NCI-H748 (cell line): ENCODE measurements at regions not wholly inside any gene's neighbourhood (a gene's known extent, or its start where the extent isn't known, plus 50 kb on each side); places are given as distances from the start of the nearest gene placed in this dataset.
A peak's percentile ranks its signal among the peaks of the same experiment; 100 is the strongest.
"Not testable (repeated sequence)": the region's sequence is repeated elsewhere in the genome, so short reads cannot be mapped to it uniquely, and the experiment has no call there.

Experiments used
- DNase-seq: peaks from one replicate; lab custom pipeline; 2025; ENCODE audit not compliant: unreplicated experiment; lab: John Stamatoyannopoulos, UW

DNA sequence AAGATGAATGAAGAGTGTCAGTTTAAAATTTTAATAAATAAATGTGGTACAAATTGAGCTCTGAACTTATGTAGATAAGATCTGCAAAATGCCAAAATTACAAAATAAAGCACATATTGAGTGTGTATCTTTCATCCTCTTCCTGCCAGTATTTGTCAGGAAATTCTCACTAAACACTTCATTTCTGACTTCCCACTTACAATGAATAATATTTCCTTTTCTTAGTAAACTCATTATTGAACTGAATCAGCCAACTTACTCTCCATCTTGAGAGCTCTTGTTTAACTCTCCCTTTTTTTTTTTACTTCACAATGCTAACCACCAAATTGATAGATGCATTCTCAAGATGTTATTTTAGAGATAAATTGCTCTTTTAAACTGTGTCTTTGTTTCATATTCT lies 1230.2 kb downstream of the JRKL start:
- DNase-seq = no peak

DNA sequence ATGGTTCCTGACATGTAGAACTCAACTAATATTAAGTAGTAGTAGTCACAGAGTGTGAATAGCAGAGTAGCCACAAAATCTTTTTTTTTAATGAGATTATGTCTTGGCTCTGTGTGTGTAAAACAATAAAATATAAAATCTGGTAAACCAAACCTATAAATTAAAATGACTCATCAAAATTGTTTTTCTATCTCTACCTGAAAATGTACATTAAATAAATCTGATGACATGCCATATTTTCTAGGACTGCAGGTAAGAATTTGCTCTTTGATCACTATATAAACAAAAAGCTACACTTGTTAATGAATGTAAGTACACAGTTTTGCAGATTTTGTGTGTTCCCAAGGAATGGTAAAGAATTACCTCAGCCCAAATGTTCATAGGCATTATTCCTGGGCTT lies 1231.5 kb downstream of the JRKL start:
- no peak for DNase-seq

DNA sequence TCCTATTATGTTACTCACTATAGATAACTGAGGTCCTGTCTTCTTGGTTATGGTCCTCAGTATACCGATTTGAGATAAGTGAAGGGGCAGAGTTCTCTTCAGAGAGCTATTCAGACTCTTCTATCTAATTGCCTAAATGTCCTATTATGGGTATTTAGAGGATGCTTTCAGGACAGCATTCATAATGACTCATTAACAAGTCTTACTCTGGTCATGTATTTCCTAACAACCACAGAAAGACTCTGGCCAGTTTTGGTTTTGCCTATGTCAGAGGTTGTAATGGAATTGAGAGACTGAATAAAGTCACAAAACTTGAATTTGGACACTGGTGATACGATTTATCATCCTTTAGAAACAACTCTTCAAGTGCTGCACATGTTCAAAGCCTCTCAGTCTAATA lies 1233.0 kb downstream of the JRKL start:
- no peak for DNase-seq

DNA sequence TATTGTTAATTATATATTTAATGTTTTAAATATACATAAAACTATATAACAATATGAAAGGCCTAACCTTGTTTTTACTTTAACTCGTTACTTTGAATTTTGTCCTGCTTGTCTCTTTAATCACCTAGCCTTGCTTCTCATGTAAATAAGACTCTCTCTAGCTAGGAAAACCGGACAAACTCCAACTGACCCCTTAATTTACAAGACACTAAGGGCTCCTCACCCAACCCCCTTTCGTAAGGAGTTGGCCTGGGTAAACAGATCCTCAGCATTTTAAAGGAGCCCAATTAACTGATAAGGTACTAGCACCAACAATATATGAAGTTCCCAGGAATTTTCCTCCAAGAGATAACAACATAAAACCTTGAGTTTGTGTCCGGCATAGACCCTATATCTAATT lies 1246.9 kb downstream of the JRKL start:
- DNase-seq = not testable (repeated sequence)

DNA sequence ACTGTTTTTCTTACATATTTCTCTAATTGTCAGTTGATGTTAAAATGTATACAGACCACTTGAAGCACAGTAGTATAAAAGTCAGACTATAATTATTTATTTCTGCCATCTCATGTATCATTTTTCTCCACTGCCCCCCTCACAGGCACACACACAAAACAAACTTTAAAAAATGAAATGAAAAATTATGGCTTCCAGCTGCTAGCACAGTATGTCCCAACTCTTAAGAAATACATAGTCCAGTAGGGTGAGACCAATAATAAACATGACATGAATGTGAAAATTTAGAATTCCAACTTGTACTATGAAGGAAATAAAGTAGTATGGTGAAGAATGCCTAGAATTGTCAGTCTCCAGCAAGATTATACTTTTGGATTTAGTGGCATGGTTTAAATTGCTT lies 1247.9 kb downstream of the JRKL start:
- no peak for DNase-seq

DNA sequence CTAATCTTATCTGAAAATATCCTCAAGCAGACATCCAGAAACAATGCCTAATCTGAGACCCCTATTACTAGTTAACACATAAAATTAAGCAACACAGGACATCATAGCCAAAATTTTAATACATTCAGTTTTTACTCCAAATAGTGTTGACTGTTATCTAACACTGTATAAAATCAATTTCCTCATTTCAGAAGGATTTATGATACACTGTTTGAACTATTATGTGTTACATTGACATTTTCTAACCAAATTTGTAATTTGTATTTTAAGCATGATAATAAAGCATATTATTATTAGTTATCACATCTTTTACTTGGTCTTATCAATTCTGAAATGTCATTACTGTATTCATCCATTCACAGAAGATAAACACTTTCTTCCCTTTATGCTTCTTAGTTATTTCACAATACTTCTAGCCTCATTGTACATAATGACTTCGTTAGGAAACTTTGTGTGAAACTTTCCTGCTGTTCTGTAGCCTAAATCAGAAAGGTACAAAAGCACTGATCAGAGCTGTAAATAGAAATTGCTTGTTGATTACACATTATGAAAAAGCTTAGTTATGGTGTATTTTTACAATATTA lies 1248.9 kb downstream of the JRKL start:
- DNase-seq = no peak

DNA sequence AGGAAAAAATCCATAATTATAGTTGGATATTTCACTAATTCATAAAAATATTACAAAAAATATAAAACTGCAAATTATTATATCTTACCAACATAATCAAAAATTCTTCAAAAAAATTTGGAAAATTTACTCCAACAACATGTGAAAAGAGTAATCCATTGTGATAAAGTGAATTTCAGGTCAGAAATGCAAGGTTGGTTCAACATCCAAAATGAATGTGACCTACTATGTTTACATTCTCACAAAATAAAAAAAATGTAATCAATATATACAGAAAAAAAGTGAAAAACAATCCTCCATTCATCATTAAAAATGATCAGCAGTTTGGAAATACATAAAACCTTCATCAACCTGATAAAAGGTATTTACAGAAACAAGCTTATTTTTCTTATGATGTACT lies 1252.2 kb downstream of the JRKL start:
- no peak for DNase-seq

DNA sequence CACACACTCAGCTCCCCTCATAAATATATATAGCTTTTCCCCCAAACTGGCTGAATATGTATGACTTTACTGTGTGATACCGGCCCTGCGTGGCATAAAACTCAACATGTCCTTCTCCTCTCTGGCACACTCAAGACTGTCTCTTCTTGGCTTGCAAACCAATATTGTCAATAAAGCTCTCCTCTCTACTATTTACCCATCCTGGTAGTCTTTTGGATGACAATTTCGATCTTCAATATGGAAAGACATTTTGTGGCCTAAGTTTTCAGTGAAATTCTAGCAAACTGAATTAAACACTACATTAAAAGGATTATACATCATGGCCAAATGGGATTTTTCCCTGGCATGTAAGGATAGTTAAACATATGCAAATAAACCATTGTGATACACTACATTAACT lies 1255.9 kb downstream of the JRKL start:
- DNase-seq = no peak

DNA sequence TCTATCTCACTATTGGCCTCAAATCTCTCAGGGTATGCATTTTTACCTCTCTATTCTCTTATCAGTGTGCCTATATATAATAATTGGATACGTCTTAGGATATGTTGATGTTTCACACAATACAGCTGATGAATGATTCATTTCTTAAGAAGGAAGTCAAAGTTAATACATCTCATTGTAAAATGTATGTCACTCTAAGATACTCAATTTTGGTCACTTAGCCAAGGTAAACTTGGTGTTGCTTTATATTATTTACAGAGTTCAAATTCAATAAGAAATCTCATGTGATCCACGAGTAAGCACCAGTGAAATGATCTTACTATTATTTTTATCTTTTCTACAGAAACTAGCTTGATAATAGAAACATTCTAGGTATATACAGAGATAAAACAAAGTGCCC lies 1266.5 kb downstream of the JRKL start:
- DNase-seq = no peak

DNA sequence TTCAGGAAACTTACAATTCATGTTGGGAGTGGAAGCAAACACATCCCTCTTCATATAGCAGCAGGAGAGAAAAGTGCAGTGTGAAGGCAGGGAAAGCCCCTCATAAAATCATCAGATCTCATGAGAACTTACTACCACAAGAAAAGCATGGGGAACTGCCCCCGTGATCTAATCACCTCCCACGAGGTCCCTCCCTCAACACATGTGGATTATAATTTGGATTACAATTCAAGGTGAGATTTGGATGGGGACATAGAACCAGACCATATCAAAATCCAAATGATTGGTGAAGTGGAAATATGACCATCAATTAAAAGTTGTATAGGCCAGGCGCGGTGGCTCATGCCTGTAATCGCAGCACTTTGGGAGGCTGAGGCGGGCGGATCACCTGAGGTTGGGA lies 1268.0 kb downstream of the JRKL start:
- no peak for DNase-seq

DNA sequence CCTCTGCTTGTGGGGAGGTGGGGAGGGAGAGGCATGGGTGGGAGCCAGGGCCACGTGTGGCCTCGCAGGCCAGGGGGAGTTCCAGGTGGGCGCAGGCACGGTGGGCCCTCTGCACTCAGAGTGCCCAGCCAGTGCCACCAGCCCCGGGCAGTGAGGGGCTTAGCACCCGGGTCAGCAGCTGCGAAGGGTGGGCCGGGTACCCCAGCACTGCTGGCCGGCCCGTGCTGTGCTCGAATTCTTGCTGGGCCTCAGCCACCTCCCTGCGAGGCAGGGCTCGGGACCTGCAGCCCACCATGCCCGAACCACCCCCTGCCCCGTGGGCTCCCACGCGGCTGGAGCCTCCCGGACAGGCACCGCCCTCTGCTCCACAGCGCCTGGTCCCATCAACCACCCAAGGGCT lies 1277.2 kb downstream of the JRKL start:
- no peak for DNase-seq

DNA sequence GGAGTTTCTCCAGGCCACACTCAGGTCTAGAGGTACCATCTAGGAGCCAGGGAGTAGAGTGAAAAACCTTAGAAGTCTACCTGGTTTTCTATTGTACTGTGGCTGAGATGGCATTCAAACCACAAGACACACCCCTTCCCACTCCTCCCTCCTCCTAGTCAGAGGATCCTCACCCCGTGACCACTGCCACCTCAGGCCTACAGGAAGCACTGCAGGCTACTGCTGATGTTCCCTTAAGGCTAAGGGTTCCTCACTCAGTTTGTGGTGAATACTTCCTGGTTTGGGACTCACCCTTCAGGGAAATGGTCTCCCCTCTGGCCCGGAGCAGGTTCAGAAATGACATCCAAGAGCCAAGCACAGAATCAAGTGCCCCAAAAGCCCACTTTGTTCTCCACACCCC lies 1293.9 kb downstream of the JRKL start:
- DNase-seq = peak; percentile 0

DNA sequence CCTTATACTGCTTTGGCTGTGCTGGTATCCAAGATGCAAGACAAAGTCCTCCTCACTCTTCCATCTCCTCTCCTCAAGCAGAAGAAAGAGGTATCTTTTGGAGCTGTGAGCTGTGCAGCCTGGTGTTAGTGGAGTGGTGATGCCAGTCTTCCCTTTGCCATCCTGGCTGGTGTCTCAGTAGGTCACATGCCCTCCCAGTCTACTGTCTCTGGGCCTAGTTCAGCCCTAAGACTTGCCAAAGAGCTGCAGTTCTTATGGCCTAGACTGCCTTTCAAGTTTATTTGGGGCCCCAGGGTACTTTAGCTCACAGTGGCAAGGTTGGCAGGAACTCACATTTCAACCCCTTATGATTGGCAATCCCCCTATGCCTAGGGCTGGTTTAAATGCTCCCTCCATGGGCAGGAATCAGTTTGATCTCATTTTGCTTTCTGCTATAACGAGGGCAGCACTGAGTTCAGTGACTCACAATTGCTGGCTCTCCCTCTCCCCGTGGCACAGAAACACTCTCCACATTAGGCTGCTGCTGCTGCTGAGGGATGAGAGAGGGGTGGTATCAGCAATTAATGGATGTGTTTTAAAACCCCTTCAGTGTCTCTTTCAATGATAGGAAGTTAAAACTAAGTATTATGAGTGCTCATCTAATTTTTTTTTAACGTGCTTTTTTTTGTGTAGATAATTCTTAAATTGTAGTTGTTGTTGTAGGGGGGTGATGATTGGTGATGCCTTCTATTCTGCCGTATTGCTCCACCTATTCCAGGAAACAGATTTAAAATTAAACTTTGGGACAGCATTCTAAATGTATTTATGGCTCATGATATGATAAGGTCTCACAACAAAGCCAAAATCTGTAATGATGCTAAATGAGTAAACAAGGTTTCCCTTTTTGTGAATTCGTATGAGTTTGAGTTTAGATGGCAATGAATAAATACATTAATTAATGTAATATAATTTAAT lies 1295.0 kb downstream of the JRKL start:
- DNase-seq = no peak

DNA sequence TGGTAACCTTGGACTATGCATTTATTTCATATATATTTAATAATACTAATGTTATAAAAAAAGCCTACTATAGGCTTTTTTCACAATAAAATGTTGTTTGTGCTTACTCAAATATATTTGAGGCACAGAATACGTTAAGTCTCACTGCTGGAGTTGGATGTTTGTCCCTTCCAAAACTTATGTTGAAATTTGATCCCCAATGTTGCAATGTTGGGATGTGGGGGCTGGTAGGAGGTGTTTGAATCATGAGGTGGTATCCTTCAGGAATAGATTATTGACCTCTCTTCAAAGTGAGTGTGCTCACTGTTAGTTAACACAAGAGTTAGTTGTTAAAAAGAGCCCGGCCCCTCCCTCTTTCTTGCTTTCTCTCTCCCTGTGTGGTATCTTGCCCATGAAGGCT lies 1295.9 kb downstream of the JRKL start:
- no peak for DNase-seq

DNA sequence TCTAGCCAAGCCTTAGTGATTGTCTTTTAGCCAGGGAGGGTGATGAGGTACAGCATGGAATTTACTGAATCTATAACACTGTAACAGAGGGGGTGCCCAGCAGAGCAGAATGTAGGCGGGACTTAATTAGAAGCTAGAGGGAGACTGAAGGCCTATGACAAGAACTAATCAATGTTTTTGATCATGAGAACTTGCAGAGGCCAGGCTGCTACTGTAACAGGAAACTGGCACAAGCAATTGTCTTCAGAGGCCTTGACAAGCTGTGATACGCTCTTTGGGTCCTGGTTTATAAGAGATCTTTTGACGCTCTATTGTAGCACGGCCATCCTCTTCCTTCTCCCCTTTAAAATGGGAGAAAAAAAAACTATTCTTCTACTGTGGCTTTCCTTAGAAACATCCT lies 1297.3 kb downstream of the JRKL start:
- DNase-seq = no peak

DNA sequence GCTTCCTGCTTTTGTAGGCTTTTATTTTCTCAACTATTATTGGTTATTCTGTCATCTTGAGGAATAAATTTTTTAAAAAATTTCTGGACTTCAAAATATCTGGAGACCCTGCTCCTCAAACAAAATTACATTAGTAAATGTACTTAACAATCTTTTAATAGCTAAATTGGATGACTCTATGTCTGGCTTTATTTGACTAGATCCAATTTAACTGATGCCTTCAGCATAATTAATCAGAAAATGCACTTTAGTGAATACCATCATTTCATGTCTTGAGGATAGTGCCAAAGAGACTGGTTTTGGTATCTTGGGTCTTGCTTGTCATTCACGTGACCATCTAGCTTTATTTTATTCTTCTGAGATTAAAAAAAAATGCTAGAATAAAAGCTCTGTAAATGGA lies 1301.2 kb downstream of the JRKL start:
- no peak for DNase-seq

DNA sequence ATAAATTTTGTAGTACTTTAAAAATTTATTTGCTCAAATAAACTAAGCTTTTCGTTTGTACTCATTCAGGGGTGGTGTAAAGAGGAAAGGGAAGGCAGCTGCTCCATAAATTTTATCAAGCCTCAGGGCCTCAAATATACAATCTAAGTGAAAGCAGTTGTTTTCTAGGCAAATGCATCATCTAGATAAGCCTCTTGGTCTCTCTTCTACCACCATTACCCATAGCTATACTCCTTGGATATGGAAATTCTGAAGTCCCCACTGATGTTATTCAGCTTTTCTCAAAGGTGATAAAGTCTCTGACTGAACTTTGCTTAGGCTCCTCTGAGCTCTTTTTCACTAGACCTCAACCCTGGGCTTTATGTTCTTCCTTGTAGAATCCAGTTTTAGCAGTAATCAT lies 1313.1 kb downstream of the JRKL start:
- no peak for DNase-seq

DNA sequence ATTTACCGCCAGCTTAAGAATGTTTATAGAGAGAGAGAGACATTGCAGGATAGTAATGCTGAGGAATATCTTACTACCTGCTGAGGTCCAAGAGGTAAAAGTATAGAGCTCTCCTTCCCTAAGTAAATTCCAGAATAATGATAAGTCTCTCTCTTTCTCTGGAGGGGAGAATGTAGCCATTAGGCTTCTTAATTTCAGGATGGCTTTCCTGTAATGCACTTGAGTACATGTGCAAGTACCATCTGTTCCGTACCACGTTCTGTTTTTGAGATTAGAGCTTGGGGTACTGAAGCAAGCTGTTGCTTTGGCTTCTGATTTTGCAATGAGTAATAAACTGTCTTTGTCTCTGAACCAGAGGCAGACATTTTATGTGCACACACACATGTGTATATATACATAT lies 1314.0 kb downstream of the JRKL start:
- DNase-seq = no peak

DNA sequence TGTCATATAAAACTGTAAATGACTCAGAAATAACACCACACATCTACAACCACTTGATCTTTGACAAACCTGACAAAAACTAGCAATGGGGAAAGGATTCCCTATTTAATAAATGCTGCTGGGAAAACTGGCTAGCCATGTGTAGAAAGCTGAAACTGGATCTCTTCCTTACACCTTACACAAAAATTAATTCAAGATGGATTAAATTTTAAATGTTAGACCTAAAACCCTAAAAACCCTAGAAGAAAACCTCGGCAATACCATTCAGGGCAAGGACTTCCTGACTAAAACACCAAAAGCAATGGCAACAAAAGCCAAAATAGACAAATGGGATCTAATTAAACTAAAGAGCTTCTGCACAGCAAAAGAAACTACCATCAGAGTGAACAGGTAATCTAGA lies 1315.3 kb upstream of the CNTN5 start:
- peak; percentile 68 for DNase-seq

DNA sequence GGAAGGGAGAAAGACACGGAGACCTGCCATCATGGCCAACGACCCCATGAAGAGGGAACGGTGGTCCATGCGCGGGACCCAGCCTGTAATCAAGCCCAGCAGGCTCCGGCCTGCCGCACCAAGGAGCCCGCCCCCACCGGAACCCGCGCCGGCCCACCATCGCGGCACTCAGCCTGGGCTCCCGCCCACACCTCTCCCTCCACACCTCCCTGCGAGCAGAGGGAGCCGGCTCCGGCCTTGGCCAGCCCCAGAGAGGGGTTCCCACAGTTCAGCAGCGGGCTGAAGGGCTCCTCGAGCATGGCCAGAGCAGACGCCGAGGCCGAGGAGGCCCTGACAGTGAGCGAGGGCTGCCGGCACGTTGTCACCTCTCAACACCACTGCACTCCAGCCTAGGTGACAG lies 1302.8 kb upstream of the CNTN5 start:
- no peak for DNase-seq

DNA sequence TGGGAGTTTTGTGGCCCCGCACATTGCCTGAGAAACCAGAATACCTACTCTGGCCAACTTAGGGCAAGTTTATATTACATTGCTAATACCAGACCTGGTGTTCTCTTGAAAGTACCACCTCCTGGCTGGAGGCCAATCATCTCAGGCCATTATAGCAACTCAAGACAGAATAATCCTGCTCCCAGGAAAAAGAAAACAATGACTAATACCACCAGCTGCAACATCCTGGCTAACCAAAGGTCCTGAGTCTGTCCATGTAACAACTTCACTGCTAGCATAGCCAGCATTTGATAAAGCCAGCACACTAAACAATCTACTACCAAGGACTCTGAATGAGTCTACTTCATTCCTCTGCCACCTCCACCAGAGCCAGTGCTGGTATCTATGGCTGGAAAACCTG lies 1298.7 kb upstream of the CNTN5 start:
- DNase-seq = peak; percentile 2

DNA sequence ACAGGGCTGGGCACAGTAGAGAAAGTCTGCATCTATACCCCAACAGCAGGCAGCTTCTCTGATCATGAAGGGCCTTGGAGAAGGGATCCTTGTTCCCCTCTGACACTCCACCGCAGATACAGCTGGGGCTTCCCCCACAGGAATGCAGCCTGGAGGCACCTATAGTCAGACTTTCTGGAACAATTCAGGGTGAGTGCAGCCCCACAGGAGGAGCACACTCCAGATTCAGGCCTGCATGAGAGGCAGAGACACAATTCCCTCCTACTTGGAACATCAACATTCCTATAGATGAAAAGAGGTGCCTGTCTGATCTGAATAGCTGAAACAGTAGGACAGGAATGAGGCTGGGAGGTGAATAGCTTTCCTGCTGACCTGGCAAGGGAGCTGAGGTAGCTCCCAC lies 1298.0 kb upstream of the CNTN5 start:
- DNase-seq = no peak
